AG04450 (cell line): ENCODE measurements at regions not wholly inside any gene's neighbourhood (a gene's known extent, or its start where the extent isn't known, plus 50 kb on each side); places are given as distances from the start of the nearest gene placed in this dataset.

ENCODE experiments used
- CTCF ChIA-PET: fragments of 300-600, 350-600 bp; formaldehyde crosslinking; extraction: SDS; loops from one replicate; lab custom pipeline; 2022; ENCODE audit warnings: antibody characterized with exemption, inconsistent platforms; lab: Charles Lee
- POLR2A ChIA-PET: fragments of 350-600 bp; formaldehyde crosslinking; extraction: SDS; loops from one replicate; lab custom pipeline; 2021; ENCODE audit warnings: antibody characterized with exemption, inconsistent platforms; lab: Yijun Ruan, JAX
- DNase-seq: peaks from one replicate; pipeline ENCODE4 v3.0.0-alpha.2; 2011; ENCODE audit warnings: low read depth, low spot score
- H3K27ac ChIP-seq: one replicate; pipeline ENCODE4 v1.5.1; 2012; ENCODE audit warnings: low read depth, low read length, control low read depth
- H3K27me3 ChIP-seq: one replicate; pipeline ENCODE4 v1.6.0; 2012; ENCODE audit warnings: low read length; ENCODE audit not compliant: control insufficient read depth, insufficient read depth
- H3K4me3 ChIP-seq: 2 replicates; pipeline ENCODE4 v1.5.1; 2011; ENCODE audit warnings: mild to moderate bottlenecking, low read depth, low read length, control low read depth
- H3K9me3 ChIP-seq: 2 replicates; pipeline ENCODE4 v1.5.1; 2012; ENCODE audit warnings: low read length; ENCODE audit not compliant: control insufficient read depth, insufficient read depth
- CTCF ChIP-seq: IDR thresholded peaks from 2 replicates; pipeline ENCODE4 v1.5.1; 2011; ENCODE audit warnings: low read depth, low read length, control low read depth, inconsistent platforms

- no peak overlapping the region for H3K4me3 ChIP-seq
- H3K27ac ChIP-seq: no peak overlapping the region
- H3K27me3 ChIP-seq: no peaks in the 10 kb centered on the region
- ChIA-PET POLR2A (no interaction called here), CTCF (no interaction called here)
- H3K9me3 ChIP-seq: peaks cover 20% of the 10 kb centered on the region
- DNase-seq: no peak
- no peak for TF ChIP-seq CTCF
Measured at GRCh38 chr2:103386872-103387271, 625.0 kb downstream of the TMEM182 start.

DNA sequence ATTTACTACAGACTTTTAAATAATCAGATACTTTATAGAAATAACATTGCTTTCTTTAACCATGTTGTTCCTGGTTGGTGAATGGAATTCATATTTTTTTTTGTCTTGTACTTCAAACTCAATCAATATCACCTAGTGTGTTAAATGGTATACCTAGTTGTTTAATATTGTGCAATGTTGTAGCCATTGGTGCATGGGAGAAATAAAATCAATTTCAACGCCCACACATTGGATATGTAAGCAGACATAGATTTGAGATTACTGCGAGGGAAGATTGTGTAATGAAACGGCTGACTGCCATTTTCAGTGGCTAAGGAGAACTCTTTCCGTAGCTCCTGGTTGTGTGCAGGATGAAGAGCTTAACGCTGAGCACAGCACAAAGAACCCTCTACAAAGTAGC lies 626.1 kb downstream of the TMEM182 start:
- H3K9me3 ChIP-seq: peaks cover 14% of the 10 kb centered on the region
- ChIA-PET CTCF (no interaction called here), POLR2A (no interaction called here)
- DNase-seq: no peak
- no peak overlapping the region for H3K27ac ChIP-seq
- H3K4me3 ChIP-seq: no peak overlapping the region
- no peak for TF ChIP-seq CTCF
- H3K27me3 ChIP-seq: no peaks in the 10 kb centered on the region

- DNase-seq: no peak
- peaks cover 14% of the 10 kb centered on the region for H3K9me3 ChIP-seq
- TF ChIP-seq CTCF: no peak
- H3K27me3 ChIP-seq: no peaks in the 10 kb centered on the region
- no peak overlapping the region for H3K4me3 ChIP-seq
- H3K27ac ChIP-seq: no peak overlapping the region
- ChIA-PET POLR2A (no interaction called here), CTCF (no interaction called here)
Measured at GRCh38 chr2:103396152-103396551, 634.3 kb downstream of the TMEM182 start.

DNA sequence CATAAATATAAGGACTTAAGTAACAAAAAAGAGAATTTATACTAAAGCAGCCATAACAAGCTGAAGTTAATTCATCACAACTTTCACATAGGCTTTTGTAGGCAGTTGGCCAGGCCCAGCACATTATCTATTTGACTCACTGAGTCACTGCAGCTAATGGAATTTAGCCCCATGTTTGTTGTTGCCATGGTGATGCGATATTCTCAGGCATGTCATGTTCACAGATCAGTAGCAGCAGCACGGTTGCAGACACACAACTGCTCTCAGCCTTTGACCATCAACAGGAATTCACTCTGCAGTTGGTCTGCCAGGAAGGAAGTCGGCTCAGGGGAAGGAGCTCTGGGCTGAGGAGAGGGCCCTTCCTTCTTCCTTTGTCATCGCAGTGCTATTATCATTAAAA lies 639.8 kb downstream of the TMEM182 start:
- no peak for DNase-seq
- Histone ChIP-seq H3K9me3 (peaks cover 4% of the 10 kb centered on the region), H3K27me3 (no peaks in the 10 kb centered on the region), H3K4me3 (no peak overlapping the region), H3K27ac (no peak overlapping the region)
- TF ChIP-seq CTCF: no peak
- CTCF ChIA-PET: no interaction called here
- POLR2A ChIA-PET: no interaction called here

GRCh38 chr2:103402336-103402735 lies 640.5 kb downstream of the TMEM182 start:
- POLR2A ChIA-PET: no interaction called here
- CTCF ChIA-PET: no interaction called here
- Histone ChIP-seq H3K9me3 (peaks cover 4% of the 10 kb centered on the region), H3K27me3 (no peaks in the 10 kb centered on the region), H3K4me3 (no peak overlapping the region), H3K27ac (no peak overlapping the region)
- no peak for DNase-seq
- TF ChIP-seq CTCF: no peak
